NCI-H82 treated with DMSO at 0.1 percent for 48 hours (cell line): ENCODE measurements at regions not wholly inside any gene's neighbourhood (a gene's known extent, or its start where the extent isn't known, plus 50 kb on each side); places are given as distances from the start of the nearest gene placed in this dataset.

Source experiments
- DNase-seq: peaks from one replicate; lab custom pipeline; 2025; ENCODE audit not compliant: unreplicated experiment; lab: John Stamatoyannopoulos, UW

DNA sequence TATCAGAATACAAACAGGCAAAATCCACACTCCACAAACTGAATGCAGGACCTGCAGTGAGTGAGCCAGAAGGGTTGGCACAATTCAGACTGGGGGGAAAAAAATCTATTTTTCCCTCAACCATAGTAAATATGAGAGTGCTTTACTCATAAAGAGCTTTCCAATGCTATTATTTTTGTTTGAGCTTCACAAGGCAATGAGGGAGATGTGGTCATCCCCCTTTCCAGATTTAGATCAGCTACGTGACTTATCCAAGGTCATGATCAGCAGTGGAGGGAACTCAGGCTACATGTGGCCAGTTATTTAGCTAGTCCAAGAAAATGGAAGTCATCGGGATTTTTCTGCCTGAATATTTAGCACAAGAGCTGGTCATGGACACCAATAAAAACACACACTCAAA is 120.4 kb upstream of the KLF7 start:
- DNase-seq, result no peak

DNA sequence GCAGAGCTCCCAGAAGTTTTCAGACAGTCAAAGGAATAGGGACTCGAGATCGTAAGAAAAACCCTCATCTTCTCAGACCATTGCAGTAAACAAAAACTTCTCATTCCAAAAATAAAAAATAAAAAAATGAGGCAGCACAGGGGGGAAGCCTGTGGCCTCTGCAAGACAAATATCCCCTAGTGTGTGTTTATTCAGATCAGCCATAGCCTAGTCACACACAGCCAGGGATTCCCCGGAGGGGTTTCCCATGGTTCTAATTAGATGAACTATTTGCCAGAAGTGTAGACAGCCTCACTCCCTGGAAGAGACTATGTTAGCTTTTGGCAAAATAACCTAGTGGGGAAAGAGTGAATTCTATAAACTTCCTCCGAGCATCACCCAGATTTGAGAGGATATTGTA is 122.9 kb upstream of the KLF7 start:
- DNase-seq, result no peak

DNA sequence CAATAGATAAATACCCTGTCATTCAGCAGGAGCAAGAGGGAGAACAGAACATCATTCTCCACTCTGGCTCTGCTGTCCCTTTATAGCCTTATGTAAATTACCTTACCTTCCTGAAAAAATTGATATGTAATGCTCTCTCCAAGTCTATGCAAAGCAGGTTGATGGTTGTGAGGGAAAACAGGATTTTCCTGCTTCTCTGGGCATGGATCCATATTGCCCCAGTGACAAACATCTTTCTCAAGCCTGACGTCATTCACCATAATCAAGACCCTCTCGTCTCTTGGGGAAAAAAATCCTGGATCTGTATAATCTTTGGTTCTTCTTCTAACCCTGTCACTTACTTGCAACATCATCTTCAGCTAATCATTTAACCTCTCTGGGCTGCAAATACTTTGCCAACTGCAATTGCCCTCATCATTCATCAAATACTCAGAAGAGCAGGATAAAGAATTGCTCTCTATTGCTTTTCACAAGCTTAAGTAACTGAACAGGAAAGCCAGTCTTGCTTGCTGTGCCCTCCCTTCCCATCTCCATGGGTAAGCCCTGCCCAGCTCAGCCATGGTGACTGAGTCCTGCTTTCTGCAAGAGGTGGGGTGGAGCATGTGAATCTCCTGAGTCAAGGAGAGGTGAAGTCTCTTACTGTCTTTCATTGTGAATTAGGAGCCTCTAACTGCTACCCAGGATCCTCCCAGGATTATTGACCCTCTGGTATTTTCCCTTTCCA is 123.7 kb upstream of the KLF7 start:
- DNase-seq, result no peak

DNA sequence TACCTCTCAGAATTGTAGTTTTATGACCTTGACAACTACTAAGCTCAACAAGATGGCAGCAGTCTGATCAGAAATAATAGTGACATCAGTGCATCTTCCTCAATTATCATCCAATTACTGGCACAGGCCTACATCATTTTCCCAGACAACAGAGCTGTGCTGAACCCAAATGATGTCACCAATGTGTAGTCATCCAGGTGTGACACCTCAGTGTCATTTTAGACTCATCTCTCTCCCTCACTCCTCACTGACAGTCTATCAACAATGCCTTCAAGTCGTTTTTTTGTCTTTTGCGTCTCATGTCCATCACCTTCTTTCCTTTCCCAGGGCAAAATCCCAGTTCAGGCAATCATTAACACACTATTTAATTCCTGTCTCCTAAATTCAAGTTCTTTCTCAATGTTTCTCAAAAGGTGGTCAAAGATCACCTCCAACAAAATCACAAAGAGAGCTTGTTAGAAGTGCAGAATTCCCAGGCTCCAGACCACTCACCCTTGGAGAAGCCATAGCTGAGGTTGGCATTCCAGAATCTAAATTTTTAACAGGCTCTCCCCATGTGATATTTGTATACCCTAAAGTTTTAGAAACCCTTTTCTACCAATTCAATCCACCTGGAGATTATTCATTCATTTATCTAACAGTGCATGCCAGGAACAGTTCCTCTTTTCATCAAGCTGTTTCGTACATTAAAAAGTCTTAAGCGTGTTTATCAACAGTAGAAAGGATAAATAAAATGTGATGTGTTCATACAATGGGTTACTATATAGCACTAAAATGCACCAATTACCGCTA is 125.3 kb upstream of the KLF7 start:
- no peak for DNase-seq

DNA sequence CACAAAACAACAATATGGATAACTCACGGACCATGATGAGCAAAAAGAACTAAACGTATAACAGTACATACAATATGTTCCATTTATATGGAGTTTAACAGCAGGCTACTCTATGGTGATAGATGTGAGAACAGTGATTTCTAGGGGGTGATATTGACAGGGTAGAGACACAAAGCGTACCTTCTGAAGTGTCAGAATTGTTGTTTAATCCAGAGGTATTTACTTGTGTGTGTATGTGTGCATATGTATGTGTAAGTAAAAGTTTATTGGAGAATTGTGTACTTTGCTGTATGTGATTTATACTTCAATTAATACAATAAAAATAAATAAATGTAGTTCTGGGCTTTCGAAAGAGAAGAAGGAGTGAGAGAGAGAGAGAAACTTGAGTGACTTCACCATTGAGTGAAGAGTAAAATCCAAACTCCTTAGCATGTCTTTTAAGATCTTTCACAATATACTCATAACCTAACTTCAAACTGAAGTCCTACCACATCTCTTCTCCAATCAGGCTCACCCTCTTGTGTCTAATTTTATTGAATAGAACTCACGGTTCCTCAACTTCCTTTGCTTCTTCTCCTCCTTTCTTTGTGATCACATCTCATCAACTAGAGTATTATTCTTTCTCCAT is 126.0 kb upstream of the KLF7 start:
- DNase-seq, result no peak

DNA sequence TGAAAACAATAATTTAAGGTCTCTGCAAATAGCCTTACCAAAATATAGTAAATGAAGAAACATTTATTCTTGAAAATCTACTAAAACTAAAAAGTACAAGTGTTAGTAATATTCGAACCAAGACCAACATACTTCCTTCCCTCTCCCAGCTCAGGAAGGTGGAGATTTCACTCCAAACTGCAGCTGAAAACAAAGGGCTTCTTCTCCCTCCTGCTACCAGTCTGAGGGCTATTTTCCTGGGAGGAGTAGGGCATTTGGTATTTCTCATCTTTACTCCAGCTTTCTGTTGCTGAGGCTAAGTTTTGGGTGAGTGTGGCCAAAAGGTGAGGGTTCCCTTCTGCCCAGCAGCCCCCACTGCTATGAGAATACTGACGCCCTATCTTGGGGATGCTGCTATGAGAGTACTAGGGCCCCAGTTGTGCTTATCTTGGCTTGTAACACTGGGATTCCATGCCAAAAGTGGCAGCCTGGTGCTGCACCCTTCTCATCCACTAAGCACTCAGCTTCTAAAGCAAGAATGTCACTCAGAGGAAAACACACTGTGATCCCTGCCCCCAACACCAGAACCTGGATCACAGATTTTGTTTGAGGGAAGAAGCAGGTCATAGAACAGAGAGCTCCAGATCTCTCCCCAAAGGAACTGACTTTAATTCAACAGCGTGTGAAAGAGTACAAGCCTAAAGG is 130.7 kb upstream of the KLF7 start:
- DNase-seq, result no peak

DNA sequence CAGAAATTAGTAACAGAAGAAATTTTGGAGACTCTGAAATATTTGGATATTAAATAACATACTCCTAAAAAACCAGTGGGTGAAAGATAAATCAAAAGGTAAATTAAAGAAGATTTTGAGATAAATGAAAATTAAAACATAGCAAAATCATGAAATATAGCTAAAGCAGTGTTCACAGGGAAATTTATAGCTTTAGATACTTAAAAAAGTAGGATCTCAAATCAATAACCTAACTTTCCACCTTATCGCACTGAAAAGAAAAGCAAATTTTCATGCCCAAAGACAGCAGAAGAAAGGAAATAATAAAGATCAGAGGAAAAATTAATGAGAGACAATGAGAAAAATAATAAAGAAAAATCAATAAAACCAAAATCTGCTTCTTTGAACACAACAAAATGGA is 135.1 kb upstream of the KLF7 start:
- DNase-seq, result no peak

DNA sequence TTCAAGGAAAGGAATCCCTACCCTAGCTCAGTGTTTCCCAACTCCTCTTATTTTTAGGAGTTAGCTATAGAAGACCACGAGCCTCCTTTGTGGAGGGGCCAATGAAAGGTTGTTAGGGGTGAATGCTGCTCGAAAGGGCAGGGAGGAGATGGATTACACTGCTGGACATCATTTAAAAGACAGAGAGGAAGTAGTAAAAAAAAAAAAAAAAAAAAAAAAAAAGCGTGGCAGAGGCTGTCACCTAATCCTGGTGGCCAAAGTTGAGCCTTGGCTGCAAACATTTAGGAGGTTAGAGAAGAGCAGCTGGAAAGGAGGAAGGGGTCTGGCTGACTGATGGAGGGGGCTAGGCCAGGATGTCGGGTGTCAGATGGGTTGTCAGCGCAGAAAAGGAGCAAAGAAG is 139.0 kb upstream of the KLF7 start:
- DNase-seq, result no peak

DNA sequence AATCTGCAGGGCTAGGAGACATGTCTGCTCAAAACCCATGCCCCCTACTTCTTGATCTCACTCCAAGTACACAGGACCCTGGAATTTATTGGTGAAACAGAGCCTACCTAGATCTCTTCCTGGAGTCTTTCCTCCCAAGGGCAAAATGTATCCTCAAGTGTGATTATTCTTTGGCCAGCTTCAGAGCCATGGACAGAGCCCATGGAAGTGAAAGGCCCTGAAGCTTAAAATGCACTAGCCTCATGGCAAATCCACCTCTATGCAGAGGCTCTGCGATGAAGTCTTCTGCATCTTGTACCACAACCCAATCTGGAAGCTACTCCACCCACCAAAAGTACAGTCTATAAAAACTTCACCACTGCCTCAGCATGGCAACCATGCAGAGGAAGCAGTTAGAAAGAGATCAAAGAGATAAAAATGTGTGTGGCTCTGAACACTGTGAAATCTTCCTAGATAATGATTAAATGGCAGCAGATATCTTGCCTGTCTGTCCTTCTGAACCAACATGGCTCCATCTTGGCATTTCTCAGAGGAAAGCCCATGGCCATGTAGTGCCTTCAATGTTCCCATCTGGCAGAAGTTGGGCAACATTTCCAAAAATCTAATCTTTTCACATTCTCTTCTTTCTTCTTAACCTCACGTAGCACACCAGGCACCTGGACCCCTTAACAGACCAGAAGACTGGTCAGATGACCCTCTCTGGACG is 142.9 kb upstream of the KLF7 start:
- no peak for DNase-seq

DNA sequence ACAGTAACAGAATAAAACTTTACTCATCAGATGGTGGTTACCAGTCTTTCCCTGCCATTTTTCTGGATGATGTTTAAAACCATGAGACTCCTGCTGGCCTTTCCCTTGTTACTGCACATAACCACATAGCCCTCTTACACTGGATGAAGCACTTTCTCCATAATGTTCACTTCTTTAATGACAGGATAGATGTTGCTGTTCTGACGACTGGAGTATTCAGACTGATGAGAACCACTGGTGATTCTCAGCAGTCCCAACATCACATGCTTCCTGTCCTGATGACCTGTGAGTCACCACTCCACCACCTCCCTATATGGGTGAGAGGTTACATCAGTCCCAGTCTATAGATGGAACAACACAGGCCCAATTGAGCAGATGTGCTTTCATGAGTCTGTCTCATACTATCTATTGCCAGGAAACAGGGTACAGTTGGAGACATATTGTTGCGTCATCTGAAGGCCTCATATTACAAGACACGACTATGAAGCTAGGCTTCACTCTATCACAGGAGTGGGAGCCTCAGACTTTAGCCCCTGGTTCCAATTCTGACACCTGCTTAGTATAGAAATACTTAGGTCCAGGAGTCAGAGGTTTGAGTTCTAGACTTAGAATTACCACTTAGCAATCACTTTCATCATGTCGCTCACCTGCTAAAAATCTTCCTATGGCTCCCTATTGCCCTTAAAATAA is 145.7 kb upstream of the KLF7 start:
- DNase-seq, result no peak

DNA sequence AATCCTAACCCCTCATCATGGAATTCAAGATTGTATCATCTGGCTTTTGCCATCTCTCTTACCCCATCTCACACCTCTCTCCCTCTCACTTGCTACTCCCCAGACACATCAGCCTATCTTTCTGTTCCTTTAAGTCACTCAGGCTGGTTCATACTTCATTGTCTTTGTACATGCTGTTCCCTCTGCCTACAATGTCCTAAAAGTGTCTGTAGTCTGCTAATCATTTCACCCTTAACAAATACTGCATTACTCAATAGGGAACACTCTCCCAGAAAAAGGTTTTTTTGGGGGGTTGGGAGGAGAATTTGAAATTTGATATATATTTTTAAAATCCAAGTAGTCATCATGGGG is 146.2 kb upstream of the KLF7 start:
- DNase-seq, result no peak

DNA sequence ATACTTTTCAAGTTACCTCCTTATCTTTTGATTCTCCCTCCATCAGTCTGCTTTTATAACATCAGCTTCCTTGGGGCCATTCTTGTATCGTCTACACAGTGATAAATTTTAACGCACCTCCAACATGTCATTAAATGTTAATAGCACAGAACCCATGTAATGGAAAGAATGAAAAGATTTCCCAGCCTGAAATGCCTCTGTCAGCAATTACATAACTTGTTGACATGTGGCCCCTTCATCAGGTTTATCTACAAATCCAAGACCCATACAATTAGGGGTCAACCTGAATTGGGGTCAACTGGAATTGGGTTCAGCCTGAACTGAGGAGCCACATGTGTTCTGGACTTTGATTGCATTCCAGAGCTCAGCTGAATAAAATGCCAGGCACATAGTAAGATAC is 148.2 kb upstream of the KLF7 start:
- no peak for DNase-seq

DNA sequence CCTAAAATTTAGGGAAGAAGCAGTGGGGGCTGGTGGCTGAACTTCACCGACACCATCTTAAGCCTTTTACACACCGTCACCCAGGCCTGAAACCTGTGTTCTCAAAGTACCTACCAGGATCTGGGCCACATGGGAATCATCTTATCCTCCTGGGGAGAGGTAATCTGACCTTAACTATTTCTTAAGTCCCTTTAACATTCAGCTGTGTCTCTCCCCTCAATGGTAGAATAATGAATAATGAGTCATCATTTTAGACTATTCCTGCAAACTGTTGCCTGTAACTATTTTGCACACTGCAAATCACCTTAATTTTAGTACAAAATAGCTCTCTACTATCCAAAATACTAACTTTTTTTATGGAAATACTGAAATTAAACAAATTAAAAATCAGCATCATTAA is 149.4 kb upstream of the KLF7 start:
- peak; percentile 57 for DNase-seq

DNA sequence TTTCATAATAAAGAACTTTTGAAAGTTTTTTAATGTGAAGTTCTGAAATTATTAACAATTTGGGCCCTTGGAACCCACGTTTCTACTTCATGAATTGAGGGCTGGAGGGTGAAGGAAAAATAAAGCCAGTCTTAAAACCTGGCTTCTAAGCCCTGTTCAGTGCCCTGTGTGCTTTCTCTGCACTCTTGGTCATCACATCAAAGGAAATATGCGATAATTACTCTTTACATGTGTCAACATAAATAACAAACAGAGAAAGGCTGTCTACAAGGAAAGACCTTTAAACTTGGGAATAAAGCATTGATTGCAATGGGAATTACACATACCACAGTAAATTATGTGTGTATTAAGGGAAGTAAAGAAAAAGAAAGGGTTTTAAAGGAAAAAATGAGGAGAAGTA is 150.7 kb upstream of the KLF7 start:
- DNase-seq, result no peak

DNA sequence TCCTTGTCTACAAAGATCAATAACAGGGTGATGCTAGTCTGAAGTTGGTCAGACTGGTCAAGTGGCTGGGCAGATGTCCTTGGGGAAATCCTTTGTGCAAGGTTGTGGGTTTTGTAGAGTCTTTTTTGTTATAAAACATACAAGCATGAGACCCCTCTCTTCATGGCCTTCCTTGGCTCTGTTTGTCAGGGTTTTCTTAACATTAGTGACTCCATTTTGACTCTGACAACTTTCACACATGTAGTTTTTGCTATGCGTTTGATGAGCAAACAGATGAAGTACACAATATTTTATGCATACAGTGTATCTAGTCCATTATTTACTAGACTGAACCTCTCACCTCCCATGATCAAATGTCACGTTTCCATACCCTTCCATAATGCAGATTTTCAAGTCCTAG is 151.2 kb upstream of the KLF7 start:
- no peak for DNase-seq

DNA sequence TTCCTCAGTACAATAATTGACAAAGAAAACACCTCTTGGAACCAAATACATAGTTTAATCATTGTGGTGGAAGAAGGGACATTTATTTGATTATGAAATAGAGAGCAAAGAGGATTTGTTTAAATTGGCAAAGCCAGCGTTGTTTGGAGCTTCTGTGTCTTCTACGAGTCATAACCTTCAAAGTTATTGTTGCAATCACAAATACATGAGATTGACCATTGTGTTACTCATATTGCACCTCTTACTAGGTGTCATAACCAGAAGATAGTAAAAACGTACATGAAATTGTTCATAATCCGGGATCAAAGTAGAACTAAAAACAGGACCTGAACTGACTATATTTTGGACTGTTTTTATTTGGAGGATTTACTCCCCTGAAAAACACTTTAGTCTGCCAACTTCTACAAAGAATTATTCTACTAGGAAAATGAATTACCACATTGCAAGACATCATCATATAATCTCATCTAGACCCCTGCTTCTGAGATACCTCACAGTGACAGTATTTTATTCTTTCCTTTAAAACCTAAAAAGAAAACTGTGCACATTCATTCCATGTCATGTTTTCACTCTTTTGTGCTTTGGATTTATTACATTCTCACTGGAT is 151.7 kb upstream of the KLF7 start:
- DNase-seq, result no peak

DNA sequence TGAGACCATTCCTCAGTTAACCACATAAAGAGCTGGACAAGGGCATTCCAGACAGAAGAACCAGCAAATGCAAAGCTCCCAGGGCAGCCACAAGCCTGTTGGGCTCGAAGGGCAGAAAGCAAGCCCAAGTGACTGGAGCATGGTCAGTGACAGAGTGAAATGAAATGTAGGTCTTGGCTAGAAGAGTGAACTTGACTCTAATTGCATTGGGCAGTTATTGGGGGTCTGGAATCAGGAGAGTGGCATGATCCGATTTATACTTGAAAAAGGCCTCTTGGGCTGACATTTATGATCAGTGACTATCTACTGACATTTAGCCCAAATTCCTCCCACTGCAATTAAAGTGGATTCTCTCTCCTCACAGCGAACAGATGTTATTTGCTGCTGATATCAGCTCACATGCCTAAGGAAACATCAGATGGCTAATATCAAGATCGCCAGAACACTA is 152.5 kb upstream of the KLF7 start:
- DNase-seq, result no peak

DNA sequence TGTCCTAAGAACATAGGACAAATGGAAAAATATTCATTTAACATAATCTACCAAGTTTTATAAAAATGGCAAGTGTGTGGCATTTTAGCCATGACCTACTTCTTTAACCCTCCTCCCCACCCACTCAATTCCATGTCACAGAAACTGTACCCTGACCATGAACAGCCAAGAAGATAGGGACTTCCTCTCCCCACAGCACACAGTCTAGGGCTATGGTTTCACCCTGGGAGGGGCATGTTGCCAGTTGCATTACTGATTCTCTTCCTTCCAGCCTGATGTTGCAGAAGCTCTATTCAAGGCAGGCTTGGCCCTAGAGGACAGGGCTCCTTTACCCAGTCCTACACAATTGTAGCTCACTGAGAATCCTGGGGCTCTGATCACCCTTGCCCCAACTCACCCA is 153.6 kb upstream of the KLF7 start:
- DNase-seq, result no peak

DNA sequence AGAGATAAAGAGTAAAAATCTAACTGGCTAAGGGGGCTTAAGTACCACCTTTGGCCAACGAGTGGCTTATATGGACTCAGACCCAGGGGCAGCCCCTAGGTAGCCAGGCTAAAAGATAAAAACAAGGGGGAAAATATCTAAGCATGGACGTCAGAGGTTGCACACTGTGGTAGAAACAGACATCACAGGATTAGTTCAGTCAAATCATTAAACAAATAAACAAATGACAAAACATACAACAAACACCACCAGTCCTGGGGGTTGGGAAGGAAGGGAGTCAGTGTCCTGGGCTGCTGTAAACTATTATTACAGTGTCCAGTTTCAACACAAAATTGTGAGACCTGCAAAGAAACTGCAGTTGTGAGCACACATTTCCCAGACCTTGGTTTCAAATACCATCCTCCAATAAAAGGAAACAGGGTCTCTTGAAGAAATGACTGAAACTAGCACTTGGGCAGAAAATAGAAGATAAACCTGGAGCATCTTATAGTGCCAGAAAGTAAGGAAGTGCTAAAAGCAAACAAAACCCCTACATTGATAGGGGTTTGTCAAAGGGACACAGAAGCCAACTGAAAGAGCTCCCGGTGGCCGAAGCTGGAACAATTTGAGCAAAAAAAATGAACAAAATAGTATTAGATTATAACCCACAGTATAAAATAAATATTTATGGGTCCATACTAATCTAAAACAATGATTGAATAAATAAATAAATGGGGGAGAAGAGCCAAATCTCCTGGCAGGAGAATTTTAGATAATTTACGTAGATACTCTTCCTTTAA is 154.8 kb upstream of the KLF7 start:
- no peak for DNase-seq
